Keratinocyte (primary cell): ENCODE measurements at regions not wholly inside any gene's neighbourhood (a gene's known extent, or its start where the extent isn't known, plus 50 kb on each side); places are given as distances from the start of the nearest gene placed in this dataset.

Source experiments
- DNase-seq: peaks from one replicate; pipeline ENCODE4 v3.0.0-alpha.2; 2011; ENCODE audit warnings: low read depth, missing footprints, low spot score
- FAIRE-seq: peaks from 2 replicates; lab custom pipeline; 2011; peaks lifted over from hg19 to GRCh38; lab: Jason Lieb, UNC
- H2AFZ ChIP-seq: 2 replicates; pipeline ENCODE4 v1.6.0; 2012; ENCODE audit warnings: low read length, control low read depth, inconsistent platforms; ENCODE audit not compliant: control insufficient read depth
- H3K27ac ChIP-seq: 2 replicates; pipeline ENCODE4 v1.5.1; 2011; ENCODE audit warnings: low read length; ENCODE audit not compliant: control insufficient read depth, insufficient read depth
- H3K27me3 ChIP-seq: 3 replicates; pipeline ENCODE4 v1.6.0; 2011; ENCODE audit warnings: low read length; ENCODE audit not compliant: control insufficient read depth, insufficient read depth; ENCODE audit errors: extremely low read depth
- H3K36me3 ChIP-seq, 2 experiments: 2 replicates in 1 of 2; 3 replicates in 1 of 2; pipeline ENCODE4 v1.5.1; 2011; ENCODE audit warnings: low read length in 2 of 2, mild to moderate bottlenecking in 1 of 2; ENCODE audit not compliant: control insufficient read depth in 2 of 2, insufficient read depth in 2 of 2; ENCODE audit errors: extremely low read depth in 1 of 2
- H3K4me1 ChIP-seq: 3 replicates; pipeline ENCODE4 v1.5.1; 2011; ENCODE audit warnings: low read length; ENCODE audit not compliant: control insufficient read depth, insufficient read depth; ENCODE audit errors: extremely low read depth
- H3K4me2 ChIP-seq: 3 replicates; pipeline ENCODE4 v1.6.0; 2011; ENCODE audit warnings: low read depth, low read length; ENCODE audit not compliant: control insufficient read depth, insufficient read depth; ENCODE audit errors: extremely low read depth
- H3K4me3 ChIP-seq, 3 experiments: fragments of 200-600 bp in 1 of 3; sonication (generic) in 1 of 3; 2 replicates in 2 of 3; 3 replicates in 1 of 3; pipeline ENCODE4 v1.5.1; 2011 to 2016; ENCODE audit warnings: low read length in 3 of 3, mild to moderate bottlenecking in 3 of 3, control low read depth in 2 of 3, inconsistent platforms in 1 of 3, low read depth in 1 of 3, mixed read lengths in 1 of 3, mixed run types in 1 of 3, moderate library complexity in 1 of 3; ENCODE audit not compliant: control insufficient read depth in 2 of 3, insufficient read depth in 2 of 3; ENCODE audit errors: extremely low read depth in 1 of 3
- H3K79me2 ChIP-seq: 2 replicates; pipeline ENCODE4 v1.6.0; 2012; ENCODE audit warnings: low read length; ENCODE audit not compliant: control insufficient read depth, insufficient read depth
- H3K9ac ChIP-seq: 3 replicates; pipeline ENCODE4 v1.6.0; 2011; ENCODE audit warnings: low read length; ENCODE audit not compliant: control insufficient read depth, insufficient read depth; ENCODE audit errors: extremely low read depth
- H3K9me1 ChIP-seq: 3 replicates; pipeline ENCODE4 v1.6.0; 2011; ENCODE audit warnings: low read length; ENCODE audit not compliant: control insufficient read depth, insufficient read depth; ENCODE audit errors: extremely low read depth
- H3K9me3 ChIP-seq: 2 replicates; pipeline ENCODE4 v1.5.1; 2012; ENCODE audit warnings: low read depth, low read length; ENCODE audit not compliant: control insufficient read depth
- H4K20me1 ChIP-seq: 3 replicates; pipeline ENCODE4 v1.6.0; 2011; ENCODE audit warnings: low read length; ENCODE audit not compliant: control insufficient read depth, insufficient read depth; ENCODE audit errors: extremely low read depth
- CTCF ChIP-seq, 3 experiments: IDR thresholded peaks in 1 of 3; conservative IDR thresholded peaks in 1 of 3; optimal IDR thresholded peaks in 1 of 3; 2 replicates in 2 of 3; 3 replicates in 1 of 3; pipeline versions ENCODE3 to v1.5.1; 2011; ENCODE audit warnings: low read length in 3 of 3, mild to moderate bottlenecking in 3 of 3, moderate library complexity in 2 of 3, control low read depth in 1 of 3, inconsistent platforms in 1 of 3; ENCODE audit not compliant: insufficient read depth in 2 of 3; ENCODE audit errors: extremely low read depth in 1 of 3
- EZH2 ChIP-seq: IDR thresholded peaks from one replicate; pipeline ENCODE4 v1.6.1; 2012; ENCODE audit warnings: inconsistent platforms, mild to moderate bottlenecking, low read length, moderate library complexity
- dilution Hi-C: fragments of 300-500 bp; cut with MboI; formaldehyde crosslinking; loops from one replicate; pipeline ENCODE4 v1.7.0; 2020; ENCODE audit warnings: low sequenced_read_pairs; ENCODE audit not compliant: extremely low pct_ligation_motif_present

GRCh38 chr9:3742586-3742985, 216.8 kb upstream of the RFX3 start:
- H3K9me3 ChIP-seq: no peaks in the 10 kb centered on the region

GRCh38 chr9:3741729-3742128, 215.9 kb upstream of the RFX3 start:
- H3K36me3 ChIP-seq: no peaks in the 10 kb centered on the region
- peak overlapping the region; percentile 65 for H3K4me2 ChIP-seq
- FAIRE-seq (no peak), DNase-seq (no peak)
- no peaks in the 10 kb centered on the region for H3K9me3 ChIP-seq
- peak overlapping the region; percentile 67 for H2AFZ ChIP-seq
- no peaks in the 10 kb centered on the region for H3K9me1 ChIP-seq
- peaks cover 33% of the 10 kb centered on the region for H3K4me1 ChIP-seq
- H3K79me2 ChIP-seq: no peaks in the 10 kb centered on the region
- no peaks in the 10 kb centered on the region for H4K20me1 ChIP-seq
- TF ChIP-seq CTCF (optimal IDR thresholded peaks at IDR 0.05 in 1 of 3, IDR thresholded peaks at IDR 0.05 in 1 of 3, conservative IDR thresholded peaks at IDR 0.05 in 1 of 3; ENCODE audit: extremely low read depth in 1 of 3, insufficient read depth in 2 of 3, low read length in 3 of 3) (no peak), EZH2 (no peak)
- H3K4me3 ChIP-seq: no peak overlapping the region
- no peak overlapping the region for H3K9ac ChIP-seq
- no peak overlapping the region for H3K27ac ChIP-seq
- dilution Hi-C loops: no loop called here
- H3K27me3 ChIP-seq: no peaks in the 10 kb centered on the region

More at GRCh38 chr9:3742586-3742985, 216.8 kb upstream of the RFX3 start:
- Histone ChIP-seq H3K4me1 (peaks cover 41% of the 10 kb centered on the region), H3K4me3 (no peak overlapping the region), H2AFZ (no peak overlapping the region), H3K79me2 (no peaks in the 10 kb centered on the region), H3K27ac (no peak overlapping the region), H3K4me2 (no peak overlapping the region), H3K36me3 (no peaks in the 10 kb centered on the region), H3K9me1 (no peaks in the 10 kb centered on the region), H4K20me1 (no peaks in the 10 kb centered on the region), H3K9ac (no peak overlapping the region), H3K27me3 (no peaks in the 10 kb centered on the region)
- dilution Hi-C loops: no loop called here
- DNase-seq (no peak), FAIRE-seq (peak; percentile 67)
- no peak for TF ChIP-seq EZH2
- no peak for TF ChIP-seq CTCF (optimal IDR thresholded peaks at IDR 0.05 in 1 of 3, IDR thresholded peaks at IDR 0.05 in 1 of 3, conservative IDR thresholded peaks at IDR 0.05 in 1 of 3; ENCODE audit: extremely low read depth in 1 of 3, insufficient read depth in 2 of 3, low read length in 3 of 3)
